ENCODE measurements at regions not wholly inside any gene's neighbourhood (a gene's known extent, or its start where the extent isn't known, plus 50 kb on each side); places are given as distances from the start of the nearest gene placed in this dataset.

DNA sequence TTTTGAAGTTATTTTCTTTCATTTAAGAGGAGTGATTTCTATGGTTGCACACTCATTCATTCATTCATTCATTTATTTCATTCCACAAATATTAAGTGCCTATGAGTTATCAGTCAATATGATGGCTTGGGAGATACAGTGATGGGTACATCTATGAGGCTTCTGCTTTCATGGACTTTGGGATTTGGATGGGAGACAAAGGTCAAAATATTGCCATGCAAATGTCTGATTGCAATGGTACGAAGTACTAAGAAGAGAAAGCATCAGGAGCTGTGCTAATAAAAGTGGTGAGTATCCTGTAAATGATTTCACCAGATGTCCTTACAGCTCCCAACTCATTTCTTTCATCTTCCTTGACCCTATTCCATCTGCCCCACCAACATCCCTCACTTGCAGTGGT, 174.4 kb upstream of the MEX3C start:
- Histone ChIP-seq H3K27me3 (ENCODE audit: insufficient read depth) (no peaks in the 10 kb centered on the region), H3K79me2 (ENCODE audit: insufficient read depth) (no peaks in the 10 kb centered on the region), H3K9ac (no peak overlapping the region), H3K9me3 (no peaks in the 10 kb centered on the region), H3K36me3 (replicated peaks in 1 of 2; ENCODE audit: control insufficient read depth in 1 of 2, insufficient read depth in 2 of 2, low read length in 1 of 2) (no peaks in the 10 kb centered on the region), H4K20me1 (ENCODE audit: insufficient read depth) (no peaks in the 10 kb centered on the region), H3K4me3 (ENCODE audit: low read depth in 2 of 2, low read length in 1 of 2) (no peak overlapping the region), H3K9me2 (no peaks in the 10 kb centered on the region), H3K4me1 (ENCODE audit: control insufficient read depth in 1 of 2, insufficient read depth in 2 of 2, low read depth in 1 of 2, low read length in 1 of 2) (no peaks in the 10 kb centered on the region), H2AFZ (ENCODE audit: low read depth) (no peak overlapping the region), H3F3A (replicated peaks; ENCODE audit: insufficient read depth) (no peaks in the 10 kb centered on the region), H3K27ac (ENCODE audit: low read depth in 2 of 2, low read length in 1 of 2) (no peak overlapping the region), H3K4me2 (no peak overlapping the region)
- POLR2A ChIA-PET: no interaction called here
- DNase-seq: no peak
- no peak for TF ChIP-seq EP300 (IDR thresholded peaks at IDR 0.05; ENCODE audit: borderline replicate concordance in 1 of 2, low read depth in 1 of 2, low read length in 1 of 2)
- TF ChIP-seq, protein P1, sequence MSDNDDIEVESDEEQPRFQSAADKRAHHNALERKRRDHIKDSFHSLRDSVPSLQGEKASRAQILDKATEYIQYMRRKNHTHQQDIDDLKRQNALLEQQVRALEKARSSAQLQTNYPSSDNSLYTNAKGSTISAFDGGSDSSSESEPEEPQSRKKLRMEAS (IDR thresholded peaks at IDR 0.05; ENCODE audit: low read depth): no peak
- 43% methylated on average over 1 of the region's 1 CpG for WGBS (ENCODE audit: low lambda C conversion rate)
- CTCF ChIA-PET: no interaction called here

- Histone ChIP-seq H3K27me3 (ENCODE audit: insufficient read depth) (no peaks in the 10 kb centered on the region), H3K79me2 (ENCODE audit: insufficient read depth) (no peaks in the 10 kb centered on the region), H3K9ac (no peak overlapping the region), H3K4me3 (ENCODE audit: low read depth in 2 of 2, low read length in 1 of 2) (no peak overlapping the region), H2AFZ (ENCODE audit: low read depth) (no peak overlapping the region), H4K20me1 (ENCODE audit: insufficient read depth) (no peaks in the 10 kb centered on the region), H3K4me2 (no peak overlapping the region), H3K4me1 (ENCODE audit: control insufficient read depth in 1 of 2, insufficient read depth in 2 of 2, low read depth in 1 of 2, low read length in 1 of 2) (no peaks in the 10 kb centered on the region), H3K9me3 (no peaks in the 10 kb centered on the region), H3K9me2 (no peaks in the 10 kb centered on the region), H3F3A (replicated peaks; ENCODE audit: insufficient read depth) (no peaks in the 10 kb centered on the region), H3K27ac (ENCODE audit: low read depth in 2 of 2, low read length in 1 of 2) (no peak overlapping the region), H3K36me3 (replicated peaks in 1 of 2; ENCODE audit: control insufficient read depth in 1 of 2, insufficient read depth in 2 of 2, low read length in 1 of 2) (no peaks in the 10 kb centered on the region)
- DNase-seq: no peak
- ChIA-PET POLR2A (no interaction called here), CTCF (interaction anchor here (4.8 kb wide), 1 partner anchor 272 kb away, joined by 25 read pairs; no protein-coding TSS in a partner anchor)
- WGBS (ENCODE audit: low lambda C conversion rate): 67% methylated on average over 4 of the region's 4 CpGs
- TF ChIP-seq RXRA (IDR thresholded peaks at IDR 0.05; ENCODE audit: borderline replicate concordance, low read depth): no peak
Measured at GRCh38 chr18:51382081-51382480, 184.6 kb upstream of the MEX3C start.

GRCh38 chr18:51383116-51383515, 185.6 kb upstream of the MEX3C start:
- no peak overlapping the region for H3K9ac ChIP-seq
- no peaks in the 10 kb centered on the region for H3K9me2 ChIP-seq
- H3K4me2 ChIP-seq: no peak overlapping the region
- no peak overlapping the region for H3K27ac ChIP-seq (ENCODE audit: low read depth in 2 of 2, low read length in 1 of 2)
- H4K20me1 ChIP-seq (ENCODE audit: insufficient read depth): no peaks in the 10 kb centered on the region
- ChIA-PET POLR2A (no interaction called here), CTCF (interaction anchor here (0.8 to 4.8 kb wide), 8 partner anchors 12 to 273 kb away, joined by 3 to 25 read pairs (median 4); no protein-coding TSS in a partner anchor)
- H2AFZ ChIP-seq (ENCODE audit: low read depth): no peak overlapping the region
- no peak for TF ChIP-seq TEAD4 (IDR thresholded peaks at IDR 0.05; ENCODE audit: borderline replicate concordance, insufficient read depth)
- TF ChIP-seq TAF1 (IDR thresholded peaks at IDR 0.05; ENCODE audit: borderline replicate concordance, low read depth, low read length): no peak
- TF ChIP-seq GABPA (IDR thresholded peaks at IDR 0.05; ENCODE audit: low read depth): no peak
- TF ChIP-seq, protein P2, sequence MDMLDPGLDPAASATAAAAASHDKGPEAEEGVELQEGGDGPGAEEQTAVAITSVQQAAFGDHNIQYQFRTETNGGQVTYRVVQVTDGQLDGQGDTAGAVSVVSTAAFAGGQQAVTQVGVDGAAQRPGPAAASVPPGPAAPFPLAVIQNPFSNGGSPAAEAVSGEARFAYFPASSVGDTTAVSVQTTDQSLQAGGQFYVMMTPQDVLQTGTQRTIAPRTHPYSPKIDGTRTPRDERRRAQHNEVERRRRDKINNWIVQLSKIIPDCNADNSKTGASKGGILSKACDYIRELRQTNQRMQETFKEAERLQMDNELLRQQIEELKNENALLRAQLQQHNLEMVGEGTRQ (IDR thresholded peaks at IDR 0.05; ENCODE audit: borderline replicate concordance, low read depth, low read length): no peak
- TF ChIP-seq NRF1 (IDR thresholded peaks at IDR 0.05; ENCODE audit: low read depth, low read length): no peak
- TF ChIP-seq CHD2 (IDR thresholded peaks at IDR 0.05; ENCODE audit: low read length, partially characterized antibody): no peak
- no peak for TF ChIP-seq GATA2 (CRISPR knock-in tag; IDR thresholded peaks at IDR 0.05)
- no peak for TF ChIP-seq CTCF (IDR thresholded peaks at IDR 0.05)
- no peak for TF ChIP-seq FOXM1 (IDR thresholded peaks at IDR 0.05; ENCODE audit: low read depth)
- TF ChIP-seq MXI1 (IDR thresholded peaks at IDR 0.05; ENCODE audit: low read depth, low read length): no peak
- no peak for TF ChIP-seq RXRA (IDR thresholded peaks at IDR 0.05; ENCODE audit: borderline replicate concordance, low read depth)
- TF ChIP-seq RCOR1 (IDR thresholded peaks at IDR 0.05; ENCODE audit: low read length): no peak
- TF ChIP-seq RFX5 (IDR thresholded peaks at IDR 0.05; ENCODE audit: low read length): no peak
- TF ChIP-seq SIN3A (IDR thresholded peaks at IDR 0.05; ENCODE audit: borderline replicate concordance, low read depth, low read length): no peak
- H3F3A ChIP-seq (replicated peaks; ENCODE audit: insufficient read depth): no peaks in the 10 kb centered on the region
- H3K9me3 ChIP-seq: no peaks in the 10 kb centered on the region
- no peaks in the 10 kb centered on the region for H3K4me1 ChIP-seq (ENCODE audit: control insufficient read depth in 1 of 2, insufficient read depth in 2 of 2, low read depth in 1 of 2, low read length in 1 of 2)
- no peaks in the 10 kb centered on the region for H3K36me3 ChIP-seq (replicated peaks in 1 of 2; ENCODE audit: control insufficient read depth in 1 of 2, insufficient read depth in 2 of 2, low read length in 1 of 2)
- DNase-seq: no peak
- no peak overlapping the region for H3K4me3 ChIP-seq (ENCODE audit: low read depth in 2 of 2, low read length in 1 of 2)
- H3K79me2 ChIP-seq (ENCODE audit: insufficient read depth): no peaks in the 10 kb centered on the region
- 49% methylated on average over 4 of the region's 4 CpGs for WGBS (ENCODE audit: low lambda C conversion rate)
- no peaks in the 10 kb centered on the region for H3K27me3 ChIP-seq (ENCODE audit: insufficient read depth)

Data from SK-N-SH (cell line).